ENCODE measurements at regions not wholly inside any gene's neighbourhood (a gene's known extent, or its start where the extent isn't known, plus 50 kb on each side); places are given as distances from the start of the nearest gene placed in this dataset.

DNA sequence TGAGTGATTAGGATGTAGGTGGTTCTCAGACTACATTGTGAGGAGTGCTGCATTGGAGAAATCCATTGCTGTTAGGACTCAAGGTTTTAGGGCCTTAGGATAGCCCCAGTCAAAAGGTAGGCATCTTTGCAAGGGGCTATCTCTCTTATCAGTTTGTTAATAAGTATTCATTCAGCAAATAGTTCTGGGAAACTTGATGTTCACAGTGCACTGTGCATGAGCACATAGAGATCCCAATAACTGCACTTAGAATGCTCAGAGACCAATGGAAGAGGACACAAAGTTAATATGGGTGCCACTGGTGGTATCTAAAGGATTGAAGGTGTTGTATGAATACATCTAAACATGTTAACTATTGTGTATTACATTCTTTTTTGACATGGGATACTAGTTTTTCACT, 131.4 kb downstream of the KIF4B start:
- TF ChIP-seq, protein P1, sequence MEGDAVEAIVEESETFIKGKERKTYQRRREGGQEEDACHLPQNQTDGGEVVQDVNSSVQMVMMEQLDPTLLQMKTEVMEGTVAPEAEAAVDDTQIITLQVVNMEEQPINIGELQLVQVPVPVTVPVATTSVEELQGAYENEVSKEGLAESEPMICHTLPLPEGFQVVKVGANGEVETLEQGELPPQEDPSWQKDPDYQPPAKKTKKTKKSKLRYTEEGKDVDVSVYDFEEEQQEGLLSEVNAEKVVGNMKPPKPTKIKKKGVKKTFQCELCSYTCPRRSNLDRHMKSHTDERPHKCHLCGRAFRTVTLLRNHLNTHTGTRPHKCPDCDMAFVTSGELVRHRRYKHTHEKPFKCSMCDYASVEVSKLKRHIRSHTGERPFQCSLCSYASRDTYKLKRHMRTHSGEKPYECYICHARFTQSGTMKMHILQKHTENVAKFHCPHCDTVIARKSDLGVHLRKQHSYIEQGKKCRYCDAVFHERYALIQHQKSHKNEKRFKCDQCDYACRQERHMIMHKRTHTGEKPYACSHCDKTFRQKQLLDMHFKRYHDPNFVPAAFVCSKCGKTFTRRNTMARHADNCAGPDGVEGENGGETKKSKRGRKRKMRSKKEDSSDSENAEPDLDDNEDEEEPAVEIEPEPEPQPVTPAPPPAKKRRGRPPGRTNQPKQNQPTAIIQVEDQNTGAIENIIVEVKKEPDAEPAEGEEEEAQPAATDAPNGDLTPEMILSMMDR (IDR thresholded peaks at IDR 0.05; ENCODE audit: control extremely low read depth in 1 of 3, insufficient read depth in 1 of 3, low read depth in 1 of 3, low read length in 3 of 3), result no peak
- TF ChIP-seq POLR2AphosphoS5 (IDR thresholded peaks at IDR 0.05; ENCODE audit: low read depth, low read length), result no peak
- no peak for TF ChIP-seq EZH2 (IDR thresholded peaks at IDR 0.05; ENCODE audit: low read depth, low read length, severe bottlenecking)
- no peak for TF ChIP-seq TAF1 (IDR thresholded peaks at IDR 0.05; ENCODE audit: low read depth, low read length)
- no peak for TF ChIP-seq POLR2A (IDR thresholded peaks at IDR 0.05; ENCODE audit: control extremely low read depth in 1 of 2, low read depth in 2 of 2, low read length in 2 of 2)
- TF ChIP-seq JUN (IDR thresholded peaks at IDR 0.05; ENCODE audit: low read depth, low read length), result no peak

Measured in H1 (cell line).